ENCODE measurements at regions not wholly inside any gene's neighbourhood (a gene's known extent, or its start where the extent isn't known, plus 50 kb on each side); places are given as distances from the start of the nearest gene placed in this dataset.

GRCh38 chr5:6936031-6936430, 222.8 kb downstream of the TENT4A start:
- TF ChIP-seq CTCF (IDR thresholded peaks at IDR 0.05; ENCODE audit: low read length): no peak
- TF ChIP-seq EZH2 (IDR thresholded peaks at IDR 0.05; ENCODE audit: borderline replicate concordance, low read length): no peak
